Lower lobe of right lung (tissue), 2 donors: ENCODE measurements at regions not wholly inside any gene's neighbourhood (a gene's known extent, or its start where the extent isn't known, plus 50 kb on each side); places are given as distances from the start of the nearest gene placed in this dataset.

ENCODE experiments used
- ATAC-seq, 2 donors: fragments of 200-7000 bp; cut with Tn5 transposase; one replicate each; pipeline ENCODE4 v1.9.1; 2020 to 2022; ENCODE audit warnings: mild to moderate bottlenecking in 2 of 2, moderate library complexity in 2 of 2
- DNase-seq: peaks from one replicate; pipeline ENCODE4 v3.0.0-alpha.2; 2020
- H3K27ac ChIP-seq: fragments of 200-600 bp; one replicate; pipeline ENCODE4 v1.8.0; 2022
- H3K27me3 ChIP-seq: fragments of 200-600 bp; one replicate; pipeline ENCODE4 v1.8.0; 2022; ENCODE audit warnings: low read depth
- H3K36me3 ChIP-seq: fragments of 200-600 bp; one replicate; pipeline ENCODE4 v1.8.0; 2022; ENCODE audit warnings: mild to moderate bottlenecking
- H3K4me1 ChIP-seq: fragments of 200-600 bp; one replicate; pipeline ENCODE4 v1.8.0; 2022
- H3K4me3 ChIP-seq: fragments of 200-600 bp; one replicate; pipeline ENCODE4 v1.8.0; 2022; ENCODE audit warnings: mild to moderate bottlenecking
- H3K9me3 ChIP-seq: fragments of 200-600 bp; one replicate; pipeline ENCODE4 v1.8.0; 2022
- CTCF ChIP-seq: fragments of 200-600 bp; IDR thresholded peaks from one replicate; pipeline ENCODE4 v1.8.0; 2022; ENCODE audit warnings: antibody characterized with exemption, mild to moderate bottlenecking
- intact Hi-C: fragments of 100-400 bp; cut with DNase I; formaldehyde crosslinking; loops from one replicate; pipeline ENCODE4 v1.11.0; 2022
- donor health status: DM: no; HTN: yes; CAD: no; lungs with severe emphysema.

GRCh38 chr2:2881499-2881898 lies 496.1 kb downstream of the EIPR1 start:
- Histone ChIP-seq H3K9me3 (no peaks in the 10 kb centered on the region), H3K27ac (no peak overlapping the region), H3K4me1 (no peaks in the 10 kb centered on the region), H3K36me3 (no peaks in the 10 kb centered on the region), H3K4me3 (no peak overlapping the region), H3K27me3 (no peaks in the 10 kb centered on the region)
- DNase-seq (no peak), ATAC-seq (no peak)
- intact Hi-C loops, result no loop called here
- no peak for TF ChIP-seq CTCF

- TF ChIP-seq CTCF, result no peak
- ATAC-seq (no peak), DNase-seq (no peak)
- H3K36me3 ChIP-seq, result no peaks in the 10 kb centered on the region
- intact Hi-C loops, result no loop called here
- no peak overlapping the region for H3K27ac ChIP-seq
- no peak overlapping the region for H3K4me3 ChIP-seq
- no peaks in the 10 kb centered on the region for H3K9me3 ChIP-seq
- H3K4me1 ChIP-seq, result no peaks in the 10 kb centered on the region
- no peaks in the 10 kb centered on the region for H3K27me3 ChIP-seq
These were observed 496.7 kb downstream of the EIPR1 start for GRCh38 chr2:2880938-2881337.

GRCh38 chr2:2879781-2880180 lies 497.8 kb downstream of the EIPR1 start:
- Histone ChIP-seq H3K4me1 (no peaks in the 10 kb centered on the region), H3K36me3 (no peaks in the 10 kb centered on the region), H3K9me3 (no peaks in the 10 kb centered on the region), H3K27me3 (no peaks in the 10 kb centered on the region), H3K4me3 (no peak overlapping the region), H3K27ac (no peak overlapping the region)
- DNase-seq, result no peak
- no peak for TF ChIP-seq CTCF
- no peak for ATAC-seq
- intact Hi-C loops, result no loop called here

GRCh38 chr2:2879071-2879470 lies 498.5 kb downstream of the EIPR1 start:
- H3K27me3 ChIP-seq, result no peaks in the 10 kb centered on the region
- no peak overlapping the region for H3K4me3 ChIP-seq
- intact Hi-C loops, result no loop called here
- no peak overlapping the region for H3K27ac ChIP-seq
- no peak for TF ChIP-seq CTCF
- ATAC-seq (no peak), DNase-seq (no peak)
- no peaks in the 10 kb centered on the region for H3K9me3 ChIP-seq
- no peaks in the 10 kb centered on the region for H3K4me1 ChIP-seq
- no peaks in the 10 kb centered on the region for H3K36me3 ChIP-seq

GRCh38 chr2:2877427-2877826 lies 500.2 kb downstream of the EIPR1 start:
- DNase-seq (no peak), ATAC-seq (no peak)
- no peak for TF ChIP-seq CTCF
- no peaks in the 10 kb centered on the region for H3K36me3 ChIP-seq
- no peaks in the 10 kb centered on the region for H3K27me3 ChIP-seq
- H3K9me3 ChIP-seq, result no peaks in the 10 kb centered on the region
- H3K27ac ChIP-seq, result no peak overlapping the region
- H3K4me3 ChIP-seq, result no peak overlapping the region
- intact Hi-C loops, result no loop called here
- H3K4me1 ChIP-seq, result no peaks in the 10 kb centered on the region
